Hepatocyte (in vitro differentiated cells): ENCODE measurements at regions not wholly inside any gene's neighbourhood (a gene's known extent, or its start where the extent isn't known, plus 50 kb on each side); places are given as distances from the start of the nearest gene placed in this dataset.

Source experiments
- DNase-seq: peaks from one replicate; pipeline ENCODE4 v3.0.0-alpha.2; 2016; ENCODE audit warnings: low spot score
- H2AFZ ChIP-seq: fragments of 200-600 bp; sonication (generic); 2 replicates; pipeline ENCODE4 v1.6.0; 2016; ENCODE audit warnings: antibody characterized with exemption, mild to moderate bottlenecking
- H3K27ac ChIP-seq: fragments of 200-600 bp; sonication (generic); 2 replicates; pipeline ENCODE4 v1.5.1; 2016; ENCODE audit warnings: mild to moderate bottlenecking
- H3K27me3 ChIP-seq: fragments of 200-600 bp; sonication (generic); 2 replicates; pipeline ENCODE4 v1.6.1; 2016
- H3K36me3 ChIP-seq: fragments of 200-600 bp; sonication (generic); replicated peaks from 2 replicates; pipeline ENCODE4 v1.5.1; 2016; ENCODE audit warnings: low read depth; ENCODE audit not compliant: insufficient read depth
- H3K4me1 ChIP-seq: fragments of 200-600 bp; sonication (generic); 2 replicates; pipeline ENCODE4 v1.5.1; 2016; ENCODE audit warnings: mild to moderate bottlenecking, moderate library complexity; ENCODE audit not compliant: insufficient read depth
- H3K4me2 ChIP-seq: fragments of 200-600 bp; sonication (generic); 2 replicates; pipeline ENCODE4 v1.6.0; 2016
- H3K4me3 ChIP-seq: fragments of 200-600 bp; sonication (generic); 2 replicates; pipeline ENCODE4 v1.5.1; 2016; ENCODE audit warnings: mild to moderate bottlenecking
- H3K79me2 ChIP-seq: fragments of 200-600 bp; sonication (generic); 2 replicates; pipeline ENCODE4 v1.6.0; 2017; ENCODE audit warnings: mild to moderate bottlenecking
- H3K9me2 ChIP-seq: fragments of 200-600 bp; sonication (generic); replicated peaks from 2 replicates; pipeline ENCODE4 v1.6.0; 2017; ENCODE audit warnings: mild to moderate bottlenecking; ENCODE audit not compliant: insufficient read depth
- H3K9me3 ChIP-seq: fragments of 200-600 bp; sonication (generic); 2 replicates; pipeline ENCODE4 v1.5.1; 2016; ENCODE audit warnings: low read depth, mild to moderate bottlenecking
- H4K20me1 ChIP-seq: fragments of 200-600 bp; sonication (generic); 2 replicates; pipeline ENCODE4 v1.6.0; 2016; ENCODE audit warnings: mild to moderate bottlenecking; ENCODE audit not compliant: insufficient read depth, poor library complexity, severe bottlenecking
- CTCF ChIP-seq: fragments of 200-600 bp; sonication (generic); IDR thresholded peaks from 2 replicates; pipeline ENCODE4 v1.5.1; 2016; ENCODE audit warnings: antibody characterized with exemption, mild to moderate bottlenecking; ENCODE audit not compliant: poor library complexity
- EZH2 ChIP-seq: fragments of 200-600 bp; sonication (generic); IDR thresholded peaks from 2 replicates; pipeline ENCODE4 v1.6.1; 2016; ENCODE audit warnings: antibody characterized with exemption, mild to moderate bottlenecking, borderline replicate concordance
- EZH2phosphoT487 ChIP-seq: fragments of 200-600 bp; sonication (generic); IDR thresholded peaks from one replicate; pipeline ENCODE4 v1.6.1; 2018; ENCODE audit warnings: antibody characterized with exemption, mild to moderate bottlenecking, low read depth, moderate library complexity; ENCODE audit not compliant: unreplicated experiment, severe bottlenecking
- WGBS: methylation state at CpG from one replicate; pipeline ENCODE4 v1.1.6; 2016; ENCODE audit warnings: low lambda C conversion rate; ENCODE audit errors: missing lambda C conversion rate; 5-methylcytosine and 5-hydroxymethylcytosine counted together

DNA sequence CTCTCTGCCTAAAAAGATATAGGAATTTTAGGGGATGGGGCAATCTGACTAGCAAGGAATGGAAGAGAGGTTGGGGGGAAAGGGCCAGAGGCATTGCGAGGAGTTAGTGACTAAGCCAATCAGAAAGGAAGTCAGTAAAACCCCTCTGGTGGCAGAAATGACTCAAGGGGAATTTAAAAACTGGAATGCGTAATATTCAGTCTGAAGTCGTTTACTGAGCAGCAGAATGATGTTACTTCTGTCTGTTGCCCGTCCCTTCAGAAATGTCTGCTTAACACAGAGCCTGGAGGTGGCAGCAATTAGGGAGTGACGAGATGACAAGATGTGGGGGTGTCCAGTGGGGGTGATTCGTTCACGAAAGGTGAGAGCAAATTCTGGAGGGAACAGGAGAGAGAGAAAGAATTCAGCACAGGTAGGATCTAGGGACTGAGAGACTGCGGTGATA lies 107.7 kb upstream of the CLMP start:
- Histone ChIP-seq H3K27ac (no peak overlapping the region), H3K27me3 (peaks cover 38% of the 10 kb centered on the region), H3K79me2 (no peaks in the 10 kb centered on the region), H3K9me3 (no peaks in the 10 kb centered on the region), H3K4me3 (no peak overlapping the region), H4K20me1 (no peaks in the 10 kb centered on the region), H3K4me1 (peaks cover 13% of the 10 kb centered on the region), H3K4me2 (peak overlapping the region; percentile 87), H2AFZ (no peak overlapping the region), H3K9me2 (no peaks in the 10 kb centered on the region), H3K36me3 (no peaks in the 10 kb centered on the region)
- WGBS, result 62% methylated on average over 8 of the region's 8 CpGs
- DNase-seq, result peak; percentile 17
- no peak for TF ChIP-seq EZH2phosphoT487

- no peaks in the 10 kb centered on the region for H3K9me3 ChIP-seq
- no peaks in the 10 kb centered on the region for H3K79me2 ChIP-seq
- peak overlapping the region; percentile 87 for H3K4me2 ChIP-seq
- no peaks in the 10 kb centered on the region for H4K20me1 ChIP-seq
- no peaks in the 10 kb centered on the region for H3K36me3 ChIP-seq
- peak; percentile 82 for DNase-seq
- TF ChIP-seq EZH2phosphoT487 (no peak), CTCF (peak; percentile 84)
- 1% methylated on average over 54 of the region's 56 CpGs for WGBS
- no peak overlapping the region for H3K27ac ChIP-seq
- peaks cover 38% of the 10 kb centered on the region for H3K27me3 ChIP-seq
- H3K4me1 ChIP-seq, result peaks cover 13% of the 10 kb centered on the region
- H3K4me3 ChIP-seq, result peak overlapping the region; percentile 28
- no peaks in the 10 kb centered on the region for H3K9me2 ChIP-seq
- peak overlapping the region; percentile 59 for H2AFZ ChIP-seq
Measured at GRCh38 chr11:123301696-123302400, 106.8 kb upstream of the CLMP start.

- H3K4me3 ChIP-seq, result no peak overlapping the region
- H4K20me1 ChIP-seq, result no peaks in the 10 kb centered on the region
- no peaks in the 10 kb centered on the region for H3K79me2 ChIP-seq
- DNase-seq, result no peak
- H3K27me3 ChIP-seq, result peaks cover 38% of the 10 kb centered on the region
- peaks cover 13% of the 10 kb centered on the region for H3K4me1 ChIP-seq
- peak overlapping the region; percentile 87 for H3K4me2 ChIP-seq
- peak overlapping the region; percentile 59 for H2AFZ ChIP-seq
- no peak overlapping the region for H3K27ac ChIP-seq
- H3K9me3 ChIP-seq, result no peaks in the 10 kb centered on the region
- 54% methylated on average over 3 of the region's 3 CpGs for WGBS
- no peak for TF ChIP-seq EZH2
- no peaks in the 10 kb centered on the region for H3K36me3 ChIP-seq
- no peaks in the 10 kb centered on the region for H3K9me2 ChIP-seq
Measured at GRCh38 chr11:123301013-123301591, 106.1 kb upstream of the CLMP start.

GRCh38 chr11:123299721-123300120 lies 104.7 kb upstream of the CLMP start:
- 90% methylated on average over 7 of the region's 7 CpGs for WGBS
- Histone ChIP-seq H3K4me3 (no peak overlapping the region), H3K4me1 (peaks cover 13% of the 10 kb centered on the region), H3K27ac (no peak overlapping the region), H3K9me3 (no peaks in the 10 kb centered on the region), H3K27me3 (peaks cover 38% of the 10 kb centered on the region), H3K9me2 (no peaks in the 10 kb centered on the region), H2AFZ (no peak overlapping the region), H3K36me3 (no peaks in the 10 kb centered on the region), H4K20me1 (no peaks in the 10 kb centered on the region), H3K79me2 (no peaks in the 10 kb centered on the region), H3K4me2 (no peak overlapping the region)
- DNase-seq, result no peak
- TF ChIP-seq EZH2, result no peak
- no peak for TF ChIP-seq EZH2phosphoT487
- TF ChIP-seq CTCF, result no peak
